ENCODE measurements at regions not wholly inside any gene's neighbourhood (a gene's known extent, or its start where the extent isn't known, plus 50 kb on each side); places are given as distances from the start of the nearest gene placed in this dataset.

GRCh38 chr9:102054811-102055210 is 316.4 kb upstream of the GRIN3A start:
- TF ChIP-seq, protein P1, sequence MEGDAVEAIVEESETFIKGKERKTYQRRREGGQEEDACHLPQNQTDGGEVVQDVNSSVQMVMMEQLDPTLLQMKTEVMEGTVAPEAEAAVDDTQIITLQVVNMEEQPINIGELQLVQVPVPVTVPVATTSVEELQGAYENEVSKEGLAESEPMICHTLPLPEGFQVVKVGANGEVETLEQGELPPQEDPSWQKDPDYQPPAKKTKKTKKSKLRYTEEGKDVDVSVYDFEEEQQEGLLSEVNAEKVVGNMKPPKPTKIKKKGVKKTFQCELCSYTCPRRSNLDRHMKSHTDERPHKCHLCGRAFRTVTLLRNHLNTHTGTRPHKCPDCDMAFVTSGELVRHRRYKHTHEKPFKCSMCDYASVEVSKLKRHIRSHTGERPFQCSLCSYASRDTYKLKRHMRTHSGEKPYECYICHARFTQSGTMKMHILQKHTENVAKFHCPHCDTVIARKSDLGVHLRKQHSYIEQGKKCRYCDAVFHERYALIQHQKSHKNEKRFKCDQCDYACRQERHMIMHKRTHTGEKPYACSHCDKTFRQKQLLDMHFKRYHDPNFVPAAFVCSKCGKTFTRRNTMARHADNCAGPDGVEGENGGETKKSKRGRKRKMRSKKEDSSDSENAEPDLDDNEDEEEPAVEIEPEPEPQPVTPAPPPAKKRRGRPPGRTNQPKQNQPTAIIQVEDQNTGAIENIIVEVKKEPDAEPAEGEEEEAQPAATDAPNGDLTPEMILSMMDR (conservative IDR thresholded peaks at IDR 0.05 in 1 of 2, IDR thresholded peaks at IDR 0.05 in 1 of 2; ENCODE audit: low read depth in 1 of 2, low read length in 2 of 2): no peak
- TF ChIP-seq EZH2 (IDR thresholded peaks at IDR 0.05; ENCODE audit: low read length, missing control alignments): no peak

All from fibroblast of lung (primary cell).